CD4-positive, alpha-beta T cell (primary cell): ENCODE measurements at regions not wholly inside any gene's neighbourhood (a gene's known extent, or its start where the extent isn't known, plus 50 kb on each side); places are given as distances from the start of the nearest gene placed in this dataset.
"Not testable (repeated sequence)": the region's sequence is repeated elsewhere in the genome, so short reads cannot be mapped to it uniquely, and the experiment has no call there.

ENCODE experiments used
- ATAC-seq: fragments of 200-7000 bp; cut with Tn5 transposase; one replicate; pipeline ENCODE4 v1.10.0; 2022; ENCODE audit warnings: mild to moderate bottlenecking; ENCODE audit not compliant: poor library complexity
- CTCF ChIA-PET: fragments of 350-600 bp; sonication (Branson Sonifier 250); formaldehyde crosslinking; loops from one replicate; lab custom pipeline; 2021; ENCODE audit warnings: antibody characterized with exemption, inconsistent platforms; lab: Charles Lee
- POLR2A ChIA-PET: fragments of 350-600 bp; sonication (Branson Sonifier 250); formaldehyde crosslinking; loops from one replicate; lab custom pipeline; 2021; ENCODE audit warnings: antibody characterized with exemption, inconsistent platforms; lab: Charles Lee
- DNase-seq, 14 experiments: peaks; one replicate each; pipeline ENCODE4 v3.0.0-alpha.2; 2013 to 2020; ENCODE audit warnings: mixed read lengths in 2 of 14
- H3K27ac ChIP-seq, 2 donors: one replicate each; pipeline versions ENCODE4 v1.5.1 to v1.7.0; 2013; ENCODE audit warnings: low read length in 2 of 2, low read depth in 1 of 2, mild to moderate bottlenecking in 1 of 2
- H3K27me3 ChIP-seq, 2 experiments: 1 replicate in 1 of 2; 2 replicates in 1 of 2; pipeline versions ENCODE4 v1.6.1 to v1.7.0; 2013; ENCODE audit warnings: low read length in 2 of 2, control low read depth in 1 of 2, mild to moderate bottlenecking in 1 of 2, moderate library complexity in 1 of 2; ENCODE audit not compliant: insufficient read depth in 2 of 2, control insufficient read depth in 1 of 2
- H3K36me3 ChIP-seq: one replicate; pipeline ENCODE4 v1.6.1; 2013; ENCODE audit warnings: low read length, control low read depth; ENCODE audit not compliant: insufficient read depth
- H3K4me1 ChIP-seq: one replicate; pipeline ENCODE4 v1.6.1; 2013; ENCODE audit warnings: low read length, control low read depth; ENCODE audit not compliant: insufficient read depth
- H3K4me3 ChIP-seq: one replicate; pipeline ENCODE4 v1.5.1; 2013; ENCODE audit warnings: mild to moderate bottlenecking, low read length, moderate library complexity
- H3K9me3 ChIP-seq, 2 experiments: 1 replicate in 1 of 2; 2 replicates in 1 of 2; pipeline versions ENCODE4 v1.6.1 to v1.7.0; 2013; ENCODE audit warnings: low read length in 2 of 2, mild to moderate bottlenecking in 2 of 2, control low read depth in 1 of 2, moderate library complexity in 1 of 2; ENCODE audit not compliant: control insufficient read depth in 1 of 2, insufficient read depth in 1 of 2
- H3K27ac Mint-ChIP-seq: one replicate; pipeline ENCODE4 v1.8.0; 2020; ENCODE audit warnings: mixed read lengths
- H3K27me3 Mint-ChIP-seq: one replicate; pipeline ENCODE4 v1.8.0; 2021; ENCODE audit warnings: mixed read lengths
- H3K36me3 Mint-ChIP-seq: one replicate; pipeline ENCODE4 v1.8.0; 2021; ENCODE audit warnings: low read depth, mixed read lengths
- H3K4me1 Mint-ChIP-seq: one replicate; pipeline ENCODE4 v1.8.0; 2021; ENCODE audit warnings: low read depth, mixed read lengths
- H3K4me3 Mint-ChIP-seq: one replicate; pipeline ENCODE4 v1.8.0; 2020; ENCODE audit warnings: mild to moderate bottlenecking, mixed read lengths
- H3K9me3 Mint-ChIP-seq: one replicate; pipeline ENCODE4 v1.8.0; 2020; ENCODE audit warnings: mixed read lengths
- CTCF ChIP-seq: fragments of 200-600 bp; IDR thresholded peaks from one replicate; pipeline ENCODE4 v1.8.0; 2022; ENCODE audit warnings: antibody characterized with exemption, mild to moderate bottlenecking
- intact Hi-C, 2 experiments: fragments of 100-400 bp; cut with DNase I in 1 of 2; cut with micrococcal nuclease in 1 of 2; formaldehyde crosslinking; loops; one replicate each; pipeline versions ENCODE4 v1.15.1 to v1.9.0; 2023 to 2025; cut with DNase I, micrococcal nuclease

- no peaks in the 10 kb centered on the region for H3K36me3 Mint-ChIP-seq
- TF ChIP-seq CTCF: no peak
- no peak overlapping the region for H3K27ac ChIP-seq
- ATAC-seq (no peak), DNase-seq (no peak)
- H3K4me3 ChIP-seq: no peak overlapping the region
- H3K27me3 ChIP-seq: peaks cover 0 to 2% of the 10 kb centered on the region in 2 experiments
- H3K9me3 Mint-ChIP-seq: no peaks in the 10 kb centered on the region
- H3K9me3 ChIP-seq: no peaks in the 10 kb centered on the region
- no peaks in the 10 kb centered on the region for H3K4me1 Mint-ChIP-seq
- no peak overlapping the region for H3K27ac Mint-ChIP-seq
- no peaks in the 10 kb centered on the region for H3K36me3 ChIP-seq
- ChIA-PET POLR2A (no interaction called here), CTCF (no interaction called here)
- peaks cover 16% of the 10 kb centered on the region for H3K27me3 Mint-ChIP-seq
- H3K4me1 ChIP-seq: no peaks in the 10 kb centered on the region
- intact Hi-C loops: no loop called here
- H3K4me3 Mint-ChIP-seq: no peak overlapping the region
Measured at GRCh38 chr15:26029146-26029545, 166.0 kb upstream of the ATP10A start.

GRCh38 chr15:26028086-26028740 is 165.1 kb upstream of the ATP10A start:
- ChIA-PET CTCF (no interaction called here), POLR2A (no interaction called here)
- H3K4me3 ChIP-seq: no peak overlapping the region
- DNase-seq (no peak), ATAC-seq (no peak)
- no peaks in the 10 kb centered on the region for H3K36me3 ChIP-seq
- H3K9me3 Mint-ChIP-seq: no peaks in the 10 kb centered on the region
- H3K36me3 Mint-ChIP-seq: no peaks in the 10 kb centered on the region
- H3K27ac ChIP-seq: no peak overlapping the region
- TF ChIP-seq CTCF: no peak
- H3K4me1 ChIP-seq: no peaks in the 10 kb centered on the region
- H3K4me3 Mint-ChIP-seq: no peak overlapping the region
- H3K27me3 Mint-ChIP-seq: peaks cover 16% of the 10 kb centered on the region
- peaks cover 0 to 2% of the 10 kb centered on the region in 2 experiments for H3K27me3 ChIP-seq
- H3K4me1 Mint-ChIP-seq: no peaks in the 10 kb centered on the region
- H3K27ac Mint-ChIP-seq: no peak overlapping the region
- H3K9me3 ChIP-seq: no peaks in the 10 kb centered on the region
- intact Hi-C loops: no loop called here

GRCh38 chr15:26026671-26027070 is 163.5 kb upstream of the ATP10A start:
- H3K9me3 Mint-ChIP-seq, H3K27me3 ChIP-seq, POLR2A ChIA-PET, H3K27ac ChIP-seq, H3K9me3 ChIP-seq, H3K36me3 Mint-ChIP-seq, H3K4me1 Mint-ChIP-seq, ATAC-seq, CTCF ChIA-PET, H3K27ac Mint-ChIP-seq, H3K4me1 ChIP-seq, DNase-seq, H3K36me3 ChIP-seq, intact Hi-C loops, H3K4me3 ChIP-seq, H3K4me3 Mint-ChIP-seq: not testable (repeated sequence)
- H3K27me3 Mint-ChIP-seq: peaks cover 16% of the 10 kb centered on the region

- no peaks in the 10 kb centered on the region for H3K9me3 ChIP-seq
- H3K36me3 Mint-ChIP-seq: no peaks in the 10 kb centered on the region
- no peak overlapping the region for H3K4me3 Mint-ChIP-seq
- no peaks in the 10 kb centered on the region for H3K9me3 Mint-ChIP-seq
- no peak overlapping the region for H3K4me3 ChIP-seq
- H3K36me3 ChIP-seq: no peaks in the 10 kb centered on the region
- H3K27ac Mint-ChIP-seq: no peak overlapping the region
- H3K4me1 Mint-ChIP-seq: no peaks in the 10 kb centered on the region
- no peak overlapping the region for H3K27ac ChIP-seq
- intact Hi-C loops: no loop called here
- DNase-seq (no peak), ATAC-seq (no peak)
- POLR2A ChIA-PET: no interaction called here
- CTCF ChIA-PET: no interaction called here
- no peaks in the 10 kb centered on the region for H3K4me1 ChIP-seq
- no peak for TF ChIP-seq CTCF
- peaks cover 13% of the 10 kb centered on the region for H3K27me3 Mint-ChIP-seq
- H3K27me3 ChIP-seq: peaks cover 0 to 2% of the 10 kb centered on the region in 2 experiments
Measured at GRCh38 chr15:26024241-26024640, 161.1 kb upstream of the ATP10A start.
